HG02840 (cell line): ENCODE measurements at regions not wholly inside any gene's neighbourhood (a gene's known extent, or its start where the extent isn't known, plus 50 kb on each side); places are given as distances from the start of the nearest gene placed in this dataset.

Experiments
- ATAC-seq: cut with Tn5 transposase; IDR thresholded peaks from one replicate; pipeline ENCODE4 v1.9.1; 2021; ENCODE audit warnings: mild to moderate bottlenecking, moderate library complexity, moderate number of reproducible peaks; ENCODE audit not compliant: unreplicated experiment, low FRiP score

- ATAC-seq: no peak
Measured at GRCh38 chr5:143732402-143732801, 79.6 kb upstream of the HMHB1 start.

- ATAC-seq: no peak
Measured at GRCh38 chr5:143730112-143730801, 81.7 kb upstream of the HMHB1 start.

- no peak for ATAC-seq
Measured at GRCh38 chr5:143729334-143729946, 82.5 kb upstream of the HMHB1 start.

DNA sequence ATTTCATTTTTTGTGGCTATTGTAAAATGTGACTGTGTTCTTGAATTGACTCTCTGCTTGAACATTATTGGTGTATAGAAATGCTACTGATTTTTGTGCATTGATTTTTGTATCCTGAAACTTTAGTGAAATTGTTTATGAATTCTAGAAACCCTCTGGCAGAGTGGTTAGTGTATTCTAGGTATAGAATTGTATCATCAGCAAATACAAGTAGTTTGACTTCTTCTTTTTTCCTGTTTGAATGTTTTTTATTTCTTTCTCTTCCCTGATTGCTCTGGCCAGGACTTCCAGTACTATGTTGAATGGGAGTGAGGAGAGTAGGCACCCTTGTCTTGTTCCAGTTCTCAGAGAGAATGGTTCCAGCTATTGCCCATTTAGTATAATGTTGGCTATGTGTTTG is 88.8 kb upstream of the HMHB1 start:
- no peak for ATAC-seq

- no peak for ATAC-seq
Measured at GRCh38 chr5:143721925-143722324, 90.0 kb upstream of the HMHB1 start.

- ATAC-seq: no peak
Measured at GRCh38 chr5:143720689-143721088, 91.3 kb upstream of the HMHB1 start.

- no peak for ATAC-seq
Measured at GRCh38 chr5:143717400-143717799, 94.6 kb upstream of the HMHB1 start.

- no peak for ATAC-seq
Measured at GRCh38 chr5:143716881-143717280, 95.1 kb upstream of the HMHB1 start.

DNA sequence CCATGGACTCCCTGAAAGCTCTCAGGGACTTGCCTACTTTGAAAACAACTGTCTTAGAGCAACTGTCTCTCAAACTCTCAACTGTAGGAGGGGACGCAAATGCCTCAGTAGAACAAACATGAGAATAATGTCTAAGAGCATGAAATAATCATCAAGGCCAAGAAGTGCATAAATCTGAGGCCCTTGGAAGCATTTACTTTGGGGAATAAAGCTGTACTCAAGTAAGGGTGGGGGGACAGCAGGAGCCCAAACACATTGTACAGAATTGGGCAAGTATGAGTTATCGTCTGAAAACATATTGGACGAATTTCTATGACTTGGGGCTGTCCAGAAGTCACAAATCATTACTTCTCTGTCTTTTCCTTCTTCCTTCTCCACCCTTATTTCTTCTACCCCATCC is 96.3 kb upstream of the HMHB1 start:
- no peak for ATAC-seq

DNA sequence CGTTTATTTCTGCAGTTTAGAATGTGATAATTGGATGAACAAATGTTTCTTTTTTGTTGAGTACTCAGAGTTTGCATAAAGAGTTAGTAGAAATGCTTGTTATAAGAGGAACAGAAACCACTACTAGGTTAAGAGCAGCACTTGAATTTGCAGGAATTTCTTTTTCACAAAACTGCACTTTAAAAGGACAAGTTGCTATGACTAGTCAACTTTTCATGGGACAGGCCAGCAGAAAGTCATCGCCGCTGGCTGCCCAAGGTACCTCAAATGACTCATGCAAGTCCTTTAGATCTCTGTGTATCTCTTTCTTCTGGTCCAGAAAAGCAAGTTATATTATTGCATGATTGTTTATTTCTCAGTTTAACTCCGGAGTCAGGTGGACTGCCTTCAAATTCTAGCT is 97.3 kb upstream of the HMHB1 start:
- ATAC-seq: no peak

DNA sequence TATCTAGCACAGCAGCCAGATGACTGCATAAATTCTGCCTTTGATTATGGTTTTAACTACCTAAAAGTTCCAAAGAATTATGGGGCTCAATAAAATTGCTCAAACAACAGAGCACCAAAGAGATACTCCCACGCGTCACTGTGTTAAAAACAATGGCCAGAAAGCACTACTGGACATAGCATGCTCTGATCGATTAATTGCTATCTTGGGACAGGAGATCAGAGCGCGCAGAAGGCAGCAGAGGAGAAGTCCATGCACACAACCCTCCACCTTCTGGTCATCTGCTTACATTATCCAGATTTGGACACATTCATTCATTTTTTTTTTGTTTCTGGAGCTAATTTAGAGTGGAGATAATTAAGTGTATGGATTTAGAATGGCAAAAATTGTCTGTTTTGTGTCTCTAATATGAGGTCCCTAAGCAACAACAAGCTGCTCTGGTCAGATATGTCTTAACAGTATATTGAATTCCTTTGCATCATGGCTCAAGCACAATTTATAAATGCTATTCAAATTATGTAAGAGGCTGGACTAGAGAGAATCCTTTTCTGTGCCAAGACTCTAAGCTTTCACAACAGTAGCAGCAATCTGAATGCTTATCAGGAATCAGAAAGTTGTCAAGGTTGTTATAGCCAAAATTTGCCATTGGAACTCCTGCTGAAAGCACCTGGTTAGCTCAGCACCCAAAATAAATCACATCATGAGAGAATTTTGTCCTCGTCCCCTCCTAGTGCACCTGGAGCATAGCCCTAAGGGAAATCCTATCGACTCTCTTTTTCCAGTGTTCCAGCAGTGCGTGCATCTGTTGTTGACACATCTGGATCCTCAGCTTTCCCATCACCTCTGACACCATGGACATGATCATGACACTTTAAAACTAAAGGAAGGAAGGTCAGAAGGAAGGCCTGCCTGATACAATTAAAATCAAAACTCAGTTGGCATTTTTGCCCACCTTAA is 98.6 kb upstream of the HMHB1 start:
- ATAC-seq: no peak

- no peak for ATAC-seq
Measured at GRCh38 chr5:143708672-143709071, 103.3 kb upstream of the HMHB1 start.

DNA sequence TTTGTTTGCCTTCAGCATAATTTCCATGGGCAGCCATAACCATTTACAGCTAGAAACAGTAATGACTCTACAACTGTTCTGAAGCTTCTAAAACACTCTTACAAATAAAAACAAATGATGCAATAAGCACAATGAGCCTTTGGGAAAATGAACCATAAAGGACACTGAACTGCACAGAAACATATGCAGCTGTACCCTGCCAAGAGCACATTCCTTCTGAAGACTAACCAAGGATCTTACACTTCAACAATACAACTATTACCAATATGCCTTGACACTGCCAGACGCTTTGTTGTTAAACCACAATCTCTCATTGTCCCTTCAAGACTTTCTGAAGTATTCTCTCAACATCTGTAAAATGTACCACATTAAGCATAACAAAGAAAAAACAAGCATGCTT is 104.2 kb upstream of the HMHB1 start:
- ATAC-seq: no peak

DNA sequence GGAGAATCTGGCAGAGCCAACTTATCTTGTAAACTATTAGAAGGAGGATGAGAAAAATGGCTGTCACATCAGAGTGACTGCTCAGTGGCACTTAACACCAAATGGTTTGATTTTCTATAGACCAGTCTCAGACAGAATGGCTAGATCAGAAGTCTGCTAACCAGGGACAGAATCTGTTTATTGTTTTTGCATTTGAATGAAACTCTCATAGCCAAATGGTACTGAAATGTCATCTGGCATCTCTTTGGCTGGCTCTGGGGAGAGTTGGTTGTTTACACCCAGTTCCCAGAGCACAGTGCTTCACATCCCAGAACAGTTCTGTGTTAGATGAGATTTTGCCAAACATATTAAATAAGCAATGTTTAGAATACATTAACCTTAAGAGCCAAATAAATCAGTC is 106.6 kb upstream of the HMHB1 start:
- ATAC-seq: no peak

DNA sequence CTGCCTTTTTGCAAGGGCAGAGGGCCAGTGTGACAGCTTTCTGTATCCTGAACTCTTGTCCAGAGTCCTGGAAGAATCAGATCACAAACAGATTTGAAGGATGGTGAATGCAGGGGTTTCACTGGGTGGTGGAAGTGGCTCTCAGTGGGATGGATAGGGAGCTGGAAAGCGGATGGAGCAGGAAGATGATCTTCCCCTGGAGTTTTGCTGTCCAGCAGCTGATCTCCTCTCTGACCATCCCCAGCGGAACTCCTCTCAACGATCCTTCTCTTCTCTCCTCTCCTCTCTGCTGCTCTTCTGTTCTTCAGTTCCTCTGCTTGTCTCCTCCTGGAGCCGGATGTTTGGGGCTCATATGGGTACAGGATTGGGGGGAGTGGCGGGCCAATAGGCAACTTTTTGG is 108.3 kb upstream of the HMHB1 start:
- ATAC-seq: no peak

DNA sequence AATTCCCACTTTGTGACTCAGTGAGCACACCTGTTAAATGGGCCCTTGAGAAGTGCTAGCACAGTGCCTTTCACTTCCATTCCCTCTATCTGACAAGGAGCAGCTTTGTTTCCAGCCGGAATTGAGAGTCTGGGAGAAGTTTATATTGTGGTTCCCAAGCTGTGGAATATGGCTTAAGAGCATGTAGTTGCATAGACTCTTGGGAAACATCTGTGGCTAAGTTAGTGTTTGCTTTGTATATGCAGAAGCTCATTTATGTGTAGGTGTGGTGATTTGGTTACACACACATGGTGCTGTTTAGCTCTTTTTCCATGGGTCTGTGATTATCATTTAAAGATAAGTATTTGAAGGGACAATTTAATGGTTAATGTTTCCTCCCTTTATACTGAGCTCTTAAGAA is 110.5 kb upstream of the HMHB1 start:
- ATAC-seq: no peak

DNA sequence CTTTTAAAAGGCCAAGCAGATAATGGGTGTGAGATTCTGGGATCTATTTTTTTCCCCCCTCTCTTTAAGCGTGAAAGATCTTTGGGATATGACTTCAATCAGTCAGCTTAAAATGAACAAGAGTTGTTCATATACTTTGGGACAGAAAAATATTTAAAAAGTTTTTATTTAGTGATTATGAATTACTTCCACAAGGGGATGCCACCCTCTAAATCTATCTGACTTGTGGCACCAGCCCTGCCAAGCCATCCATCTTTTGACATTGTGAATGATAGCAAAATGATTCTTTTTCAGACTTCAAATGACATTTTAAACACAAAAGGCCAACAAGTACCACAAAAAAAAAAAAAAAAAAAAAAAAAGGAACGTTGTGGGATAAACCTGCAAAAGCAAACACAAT is 111.0 kb upstream of the HMHB1 start:
- ATAC-seq: no peak

- ATAC-seq: no peak
Measured at GRCh38 chr5:143699121-143699520, 112.8 kb upstream of the HMHB1 start.

DNA sequence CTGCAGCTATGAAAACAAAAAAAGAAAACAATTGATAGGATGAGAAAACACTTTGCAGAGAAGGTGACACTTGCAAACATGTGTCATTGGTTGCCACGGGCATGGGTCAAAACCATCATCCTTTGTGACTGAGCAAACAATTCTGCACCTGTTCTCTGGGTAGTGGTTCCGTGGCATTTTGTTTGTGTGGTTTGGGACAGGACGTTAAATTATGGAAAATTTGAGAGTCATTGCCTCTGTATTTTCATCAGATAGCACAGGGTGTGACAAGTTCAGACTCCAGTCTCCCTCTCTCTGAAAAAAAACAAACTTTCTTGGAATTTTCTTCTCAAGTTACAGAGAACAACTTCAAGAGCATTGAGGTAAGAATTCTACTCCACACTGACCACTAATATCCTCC is 113.4 kb upstream of the HMHB1 start:
- ATAC-seq: no peak

DNA sequence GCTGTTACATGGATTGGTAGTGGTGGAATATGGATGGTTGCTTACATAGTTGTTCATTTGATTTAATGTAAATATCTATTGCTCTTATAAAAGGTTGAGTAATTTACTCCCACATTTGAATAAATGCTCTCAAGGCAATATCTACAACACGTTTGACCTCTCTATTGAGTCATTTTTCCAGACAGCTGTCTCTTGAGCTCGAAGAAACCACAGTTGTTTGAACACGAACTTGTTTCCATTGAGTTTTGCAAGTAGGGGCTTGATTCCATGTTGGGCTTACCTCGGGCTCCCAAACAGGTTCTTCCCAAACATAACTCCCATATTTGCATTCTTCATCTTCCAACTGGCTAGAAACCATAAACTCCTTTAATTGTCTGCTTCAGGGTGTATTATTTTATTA is 115.0 kb upstream of the HMHB1 start:
- ATAC-seq: no peak

- no peak for ATAC-seq
Measured at GRCh38 chr5:143695941-143696340, 116.0 kb upstream of the HMHB1 start.
